Activated CD4-positive, CD25-positive, alpha-beta regulatory T cell (primary cell): ENCODE measurements at regions not wholly inside any gene's neighbourhood (a gene's known extent, or its start where the extent isn't known, plus 50 kb on each side); places are given as distances from the start of the nearest gene placed in this dataset.
"Not testable (repeated sequence)": the region's sequence is repeated elsewhere in the genome, so short reads cannot be mapped to it uniquely, and the experiment has no call there.

ENCODE experiments used
- DNase-seq, 4 experiments: peaks; one replicate each; lab custom pipeline; 2025; lab: John Stamatoyannopoulos, UW

- no peak for DNase-seq
These were observed 55.9 kb downstream of the ZBTB18 start for GRCh38 chr1:244106837-244107493.

- no peak for DNase-seq
These were observed 59.9 kb downstream of the ZBTB18 start for GRCh38 chr1:244111027-244111426.

- DNase-seq: no peak
These were observed 61.0 kb downstream of the ZBTB18 start for GRCh38 chr1:244112041-244112440.

GRCh38 chr1:244112636-244113035 is 61.6 kb downstream of the ZBTB18 start:
- DNase-seq: no peak

GRCh38 chr1:244113532-244114320 is 62.6 kb downstream of the ZBTB18 start:
- DNase-seq: no peak

- no peak for DNase-seq
These were observed 63.8 kb downstream of the ZBTB18 start for GRCh38 chr1:244114892-244115291.

GRCh38 chr1:244116946-244117345 is 65.9 kb downstream of the ZBTB18 start:
- DNase-seq: no peak

GRCh38 chr1:244118109-244118761 is 67.2 kb downstream of the ZBTB18 start:
- no peak for DNase-seq

GRCh38 chr1:244128591-244129383 is 77.7 kb downstream of the ZBTB18 start:
- DNase-seq: no peak

- no peak for DNase-seq
These were observed 86.2 kb downstream of the ZBTB18 start for GRCh38 chr1:244137276-244137675.

GRCh38 chr1:244137725-244138124 is 86.6 kb downstream of the ZBTB18 start:
- no peak for DNase-seq

GRCh38 chr1:244138399-244138798 is 87.3 kb downstream of the ZBTB18 start:
- no peak for DNase-seq

GRCh38 chr1:244139655-244140054 is 88.6 kb downstream of the ZBTB18 start:
- DNase-seq: no peak

- DNase-seq: no peak
These were observed 89.3 kb downstream of the ZBTB18 start for GRCh38 chr1:244140420-244140819.

GRCh38 chr1:244144053-244144452 is 93.0 kb downstream of the ZBTB18 start:
- DNase-seq: no peak

- DNase-seq: no peak
These were observed 99.0 kb downstream of the ZBTB18 start for GRCh38 chr1:244150071-244150470.

GRCh38 chr1:244150665-244151064 is 99.6 kb downstream of the ZBTB18 start:
- no peak for DNase-seq

- no peak for DNase-seq
These were observed 100.5 kb downstream of the ZBTB18 start for GRCh38 chr1:244151537-244151936.

GRCh38 chr1:244154508-244154871 is 103.4 kb downstream of the ZBTB18 start:
- no peak for DNase-seq

GRCh38 chr1:244154872-244155531 is 103.9 kb downstream of the ZBTB18 start:
- DNase-seq: no peak

GRCh38 chr1:244155661-244156060 is 104.6 kb downstream of the ZBTB18 start:
- DNase-seq: no peak

- not testable (repeated sequence) for DNase-seq
These were observed 105.5 kb downstream of the ZBTB18 start for GRCh38 chr1:244156617-244157016.
